SU-DHL-6 (cell line): ENCODE measurements at regions not wholly inside any gene's neighbourhood (a gene's known extent, or its start where the extent isn't known, plus 50 kb on each side); places are given as distances from the start of the nearest gene placed in this dataset.

ENCODE experiments used
- H2AFZ ChIP-seq: fragments of 200-600 bp; sonication (generic); 2 replicates; pipeline ENCODE4 v1.6.1; 2014; ENCODE audit warnings: low read depth, mild to moderate bottlenecking, moderate library complexity, mixed read lengths, antibody characterized with exemption, low read length; ENCODE audit not compliant: severe bottlenecking
- H3F3A ChIP-seq: fragments of 200-600 bp; shearing (Covaris generic); 2 replicates; pipeline ENCODE4 v1.6.0; 2016; ENCODE audit warnings: antibody characterized with exemption, mild to moderate bottlenecking; ENCODE audit not compliant: insufficient read depth
- H3K27ac ChIP-seq: fragments of 200-600 bp; sonication (generic); 2 replicates; pipeline ENCODE4 v1.5.1; 2016; ENCODE audit warnings: low read depth, mild to moderate bottlenecking, low read length, moderate library complexity, mixed read lengths
- H3K27me3 ChIP-seq: fragments of 200-600 bp; sonication (generic), shearing (Covaris generic); 2 replicates; pipeline ENCODE4 v1.6.0; 2014; ENCODE audit warnings: mild to moderate bottlenecking, low read length
- H3K36me3 ChIP-seq: fragments of 200-600 bp; sonication (generic); 2 replicates; pipeline ENCODE4 v1.6.1; 2014; ENCODE audit warnings: mild to moderate bottlenecking, low read length, mixed read lengths
- H3K4me2 ChIP-seq: fragments of 300-600, 200-600 bp; shearing (Covaris generic), sonication (generic); 2 replicates; pipeline ENCODE4 v1.6.0; 2014; ENCODE audit warnings: low read length, low read depth, mild to moderate bottlenecking; ENCODE audit not compliant: poor library complexity, severe bottlenecking
- H3K4me3 ChIP-seq: fragments of 200-600 bp; sonication (generic); 2 replicates; pipeline ENCODE4 v1.5.1; 2014; ENCODE audit warnings: antibody characterized with exemption, low read length, mild to moderate bottlenecking, mixed read lengths; ENCODE audit not compliant: insufficient read depth, poor library complexity, severe bottlenecking
- H3K79me2 ChIP-seq: fragments of 200-600 bp; sonication (generic); 2 replicates; pipeline ENCODE4 v1.6.1; 2014; ENCODE audit warnings: mild to moderate bottlenecking, low read length, moderate library complexity; ENCODE audit not compliant: insufficient read depth
- H3K9ac ChIP-seq: fragments of 200-600 bp; sonication (generic); 2 replicates; pipeline ENCODE4 v1.7.0; 2014; ENCODE audit warnings: mild to moderate bottlenecking, low read length
- H3K9me2 ChIP-seq: fragments of 200-600 bp; sonication (generic); replicated peaks from 2 replicates; pipeline ENCODE4 v1.6.1; 2014; ENCODE audit warnings: low read length; ENCODE audit not compliant: insufficient read depth
- H3K9me3 ChIP-seq: fragments of 200-600 bp; sonication (generic); 2 replicates; pipeline ENCODE4 v1.6.1; 2014; ENCODE audit warnings: low read length, mixed read lengths; ENCODE audit not compliant: insufficient read depth
- H4K20me1 ChIP-seq: fragments of 200-600 bp; sonication (generic); 2 replicates; pipeline ENCODE4 v1.6.1; 2014; ENCODE audit warnings: low read depth, mild to moderate bottlenecking, antibody characterized with exemption, low read length, moderate library complexity, mixed read lengths
- EZH2phosphoT487 ChIP-seq: fragments of 200-600 bp; sonication (generic), shearing (Covaris generic); conservative IDR thresholded peaks from 2 replicates; pipeline ENCODE4 v1.6.1; 2018; ENCODE audit warnings: mild to moderate bottlenecking, antibody characterized with exemption, low read length, moderate library complexity, mixed read lengths
- TF ChIP-seq, protein P1 (sequence below): fragments of 200-600 bp; sonication (generic); IDR thresholded peaks from one replicate; pipeline ENCODE4 v1.5.1; 2017; ENCODE audit warnings: antibody characterized with exemption, mild to moderate bottlenecking, low read length, moderate library complexity; ENCODE audit not compliant: insufficient read depth, poor library complexity, severe bottlenecking

DNA sequence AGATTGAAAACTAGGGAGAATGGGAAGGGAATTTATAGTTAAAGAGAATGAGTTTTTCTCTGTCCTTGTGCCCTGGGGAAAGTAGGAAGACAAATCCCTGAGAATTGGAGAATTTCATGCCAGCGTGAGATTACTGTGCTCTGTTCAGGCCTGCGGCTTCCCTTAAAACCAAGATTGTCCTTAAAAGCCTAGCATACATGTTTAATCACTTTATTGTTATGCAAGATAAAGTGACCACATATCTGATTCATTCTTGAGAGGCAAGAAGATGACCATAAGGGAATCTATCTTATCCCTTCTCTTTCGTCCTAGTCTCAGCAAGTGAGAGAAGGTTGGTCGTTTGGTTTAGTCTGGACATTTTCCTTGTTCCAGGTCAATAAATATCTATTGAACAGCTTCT, 75.9 kb downstream of the ADCYAP1 start:
- H3K4me3 ChIP-seq = no peak overlapping the region
- H3F3A ChIP-seq = no peaks in the 10 kb centered on the region
- H3K9me2 ChIP-seq = no peaks in the 10 kb centered on the region
- H2AFZ ChIP-seq = no peak overlapping the region
- no peaks in the 10 kb centered on the region for H3K27me3 ChIP-seq
- H3K27ac ChIP-seq = no peak overlapping the region
- no peaks in the 10 kb centered on the region for H3K36me3 ChIP-seq
- no peaks in the 10 kb centered on the region for H3K79me2 ChIP-seq
- no peak overlapping the region for H3K9ac ChIP-seq
- H3K4me2 ChIP-seq = no peak overlapping the region
- no peaks in the 10 kb centered on the region for H4K20me1 ChIP-seq
- TF ChIP-seq, protein P1, sequence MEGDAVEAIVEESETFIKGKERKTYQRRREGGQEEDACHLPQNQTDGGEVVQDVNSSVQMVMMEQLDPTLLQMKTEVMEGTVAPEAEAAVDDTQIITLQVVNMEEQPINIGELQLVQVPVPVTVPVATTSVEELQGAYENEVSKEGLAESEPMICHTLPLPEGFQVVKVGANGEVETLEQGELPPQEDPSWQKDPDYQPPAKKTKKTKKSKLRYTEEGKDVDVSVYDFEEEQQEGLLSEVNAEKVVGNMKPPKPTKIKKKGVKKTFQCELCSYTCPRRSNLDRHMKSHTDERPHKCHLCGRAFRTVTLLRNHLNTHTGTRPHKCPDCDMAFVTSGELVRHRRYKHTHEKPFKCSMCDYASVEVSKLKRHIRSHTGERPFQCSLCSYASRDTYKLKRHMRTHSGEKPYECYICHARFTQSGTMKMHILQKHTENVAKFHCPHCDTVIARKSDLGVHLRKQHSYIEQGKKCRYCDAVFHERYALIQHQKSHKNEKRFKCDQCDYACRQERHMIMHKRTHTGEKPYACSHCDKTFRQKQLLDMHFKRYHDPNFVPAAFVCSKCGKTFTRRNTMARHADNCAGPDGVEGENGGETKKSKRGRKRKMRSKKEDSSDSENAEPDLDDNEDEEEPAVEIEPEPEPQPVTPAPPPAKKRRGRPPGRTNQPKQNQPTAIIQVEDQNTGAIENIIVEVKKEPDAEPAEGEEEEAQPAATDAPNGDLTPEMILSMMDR = no peak
- no peak for TF ChIP-seq EZH2phosphoT487
- H3K9me3 ChIP-seq = no peaks in the 10 kb centered on the region

DNA sequence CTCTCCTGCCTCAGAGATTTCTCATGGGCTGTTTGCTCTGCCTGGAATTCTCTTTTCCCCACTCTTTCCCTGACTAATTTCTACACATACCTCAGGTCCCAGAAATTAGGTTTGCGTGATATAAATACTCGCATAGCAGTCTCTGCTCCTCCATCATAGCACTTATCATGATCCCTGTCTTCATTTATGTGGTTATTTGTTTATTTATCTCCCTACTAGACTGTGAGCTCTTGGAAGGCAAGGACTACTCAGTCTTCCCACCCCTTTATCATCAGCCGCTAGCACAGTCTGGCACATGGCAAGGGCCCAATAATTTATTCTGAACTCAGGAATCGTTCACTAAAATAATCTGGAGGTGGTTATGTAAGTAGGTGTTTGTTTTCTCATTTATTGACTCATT, 79.3 kb downstream of the ADCYAP1 start:
- H3K9me3 ChIP-seq = no peaks in the 10 kb centered on the region
- no peak overlapping the region for H3K4me3 ChIP-seq
- no peak overlapping the region for H3K27ac ChIP-seq
- H4K20me1 ChIP-seq = no peaks in the 10 kb centered on the region
- H3K27me3 ChIP-seq = no peaks in the 10 kb centered on the region
- H3K4me2 ChIP-seq = no peak overlapping the region
- no peaks in the 10 kb centered on the region for H3K79me2 ChIP-seq
- H3K36me3 ChIP-seq = no peaks in the 10 kb centered on the region
- H2AFZ ChIP-seq = no peak overlapping the region
- TF ChIP-seq, protein P1 = no peak
- no peak for TF ChIP-seq EZH2phosphoT487
- no peaks in the 10 kb centered on the region for H3F3A ChIP-seq
- H3K9ac ChIP-seq = no peak overlapping the region
- no peaks in the 10 kb centered on the region for H3K9me2 ChIP-seq

DNA sequence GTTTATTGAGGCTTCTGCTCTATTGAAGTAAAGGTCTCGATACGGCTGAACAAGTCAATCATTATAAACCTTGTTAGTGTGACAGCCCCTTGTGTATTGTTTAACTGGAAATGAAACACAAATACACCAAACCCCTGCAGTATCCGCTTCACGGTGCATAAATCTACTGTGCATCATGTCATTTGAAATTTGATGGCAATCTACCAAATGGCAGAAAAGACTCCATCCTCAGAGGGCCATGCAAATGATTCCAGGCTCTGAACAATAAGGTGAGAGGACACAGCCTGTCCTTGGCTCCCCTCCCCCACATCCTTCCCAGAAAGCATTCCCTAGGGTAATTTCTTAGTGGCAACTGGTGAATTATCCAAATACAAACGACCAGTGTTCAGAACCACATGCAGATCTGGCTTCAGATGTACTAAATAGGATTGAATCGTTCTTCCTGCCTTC, 80.6 kb downstream of the ADCYAP1 start:
- Histone ChIP-seq H3K9ac (no peak overlapping the region), H3K4me3 (no peak overlapping the region), H3K79me2 (no peaks in the 10 kb centered on the region), H3K9me3 (no peaks in the 10 kb centered on the region), H3F3A (no peaks in the 10 kb centered on the region), H3K4me2 (no peak overlapping the region), H3K27ac (no peak overlapping the region), H4K20me1 (no peaks in the 10 kb centered on the region), H2AFZ (no peak overlapping the region), H3K9me2 (no peaks in the 10 kb centered on the region), H3K36me3 (no peaks in the 10 kb centered on the region), H3K27me3 (no peaks in the 10 kb centered on the region)
- TF ChIP-seq, protein P1 = no peak
- no peak for TF ChIP-seq EZH2phosphoT487

DNA sequence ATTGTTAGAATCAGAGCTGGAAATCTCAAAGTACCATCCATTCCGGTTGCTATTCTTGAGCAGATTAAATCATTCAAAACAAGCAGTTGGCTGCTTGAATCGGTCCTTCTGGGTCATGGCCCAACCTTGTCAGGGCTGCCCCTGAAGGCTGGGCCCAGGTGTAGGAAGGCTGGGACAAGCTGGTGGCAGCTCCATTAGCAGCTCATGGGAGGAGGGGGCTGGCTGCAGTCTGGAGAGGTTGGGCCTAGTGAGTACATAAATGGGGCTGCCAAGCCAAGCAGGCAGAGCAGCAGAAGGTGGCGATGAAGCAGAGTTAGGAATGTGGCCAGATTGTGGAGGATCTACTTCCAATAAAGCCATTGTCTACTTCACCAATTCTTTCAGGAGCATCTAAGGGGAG, 81.4 kb downstream of the ADCYAP1 start:
- Histone ChIP-seq H3K9me3 (no peaks in the 10 kb centered on the region), H3K36me3 (no peaks in the 10 kb centered on the region), H3K9me2 (no peaks in the 10 kb centered on the region), H3K79me2 (no peaks in the 10 kb centered on the region), H3K9ac (no peak overlapping the region), H2AFZ (no peak overlapping the region), H4K20me1 (no peaks in the 10 kb centered on the region), H3K27ac (no peak overlapping the region), H3K4me3 (no peak overlapping the region), H3K4me2 (no peak overlapping the region), H3K27me3 (no peaks in the 10 kb centered on the region), H3F3A (no peaks in the 10 kb centered on the region)
- TF ChIP-seq, protein P1 = no peak
- TF ChIP-seq EZH2phosphoT487 = no peak
